ENCODE measurements at regions not wholly inside any gene's neighbourhood (a gene's known extent, or its start where the extent isn't known, plus 50 kb on each side); places are given as distances from the start of the nearest gene placed in this dataset.

DNA sequence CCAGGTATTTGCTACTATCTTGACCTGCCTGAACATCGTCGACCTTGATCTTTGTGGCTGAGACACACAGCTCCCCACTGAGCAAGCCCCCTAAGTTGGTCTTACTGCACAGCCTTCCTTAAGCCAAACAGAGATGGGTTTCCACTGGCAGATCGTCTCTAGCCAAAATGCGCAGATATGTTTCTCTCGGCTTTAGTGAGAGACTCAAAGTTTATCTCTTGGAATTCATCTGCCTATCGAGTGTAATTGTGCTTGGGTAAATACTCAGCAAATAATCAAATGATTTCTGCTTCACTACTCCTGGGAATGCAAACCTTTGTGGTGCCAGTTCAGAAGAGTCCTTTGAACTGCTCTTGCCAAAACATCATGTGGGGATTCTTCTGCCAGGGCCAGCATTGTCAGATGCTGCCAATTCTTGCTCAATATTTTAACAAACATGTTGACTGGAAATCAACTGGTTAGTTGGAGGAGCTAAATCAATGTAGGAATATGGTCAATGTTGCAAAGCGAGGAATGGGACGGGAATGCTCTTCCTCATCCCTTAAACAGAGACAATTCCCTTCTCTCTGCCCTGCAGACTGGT lies 141.2 kb upstream of the SLC28A3 start:
- no peaks in the 10 kb centered on the region for H3K4me1 ChIP-seq (ENCODE audit: control insufficient read depth in 1 of 2, extremely low read depth in 1 of 2, insufficient read depth in 2 of 2, low read length in 2 of 2)
- ChIA-PET CTCF (no interaction called here), POLR2A (no interaction called here)
- no peaks in the 10 kb centered on the region for H3K4me1 Mint-ChIP-seq
- no peak overlapping the region for H3K27ac Mint-ChIP-seq
- no peak overlapping the region for H3K27ac ChIP-seq (ENCODE audit: low read length)
- H3K27me3 ChIP-seq (replicated peaks in 1 of 2; ENCODE audit: control insufficient read depth in 2 of 2, extremely low read depth in 1 of 2, insufficient read depth in 2 of 2, low read length in 1 of 2): no peaks in the 10 kb centered on the region
- ATAC-seq (replicated peaks in 1 of 4): no peak
- no peaks in the 10 kb centered on the region for H3K36me3 Mint-ChIP-seq
- peaks cover 0 to 2% of the 10 kb centered on the region in 2 donors for H3K27me3 Mint-ChIP-seq
- peaks cover 0 to 4% (median 4%) of the 10 kb centered on the region in 3 donors for H3K9me3 Mint-ChIP-seq
- H3K4me3 Mint-ChIP-seq: no peak overlapping the region
- DNase-seq: no peak
- WGBS (ENCODE audit: insufficient coverage): 82% methylated on average over 4 of the region's 8 CpGs
- no peaks in the 10 kb centered on the region for H3K9me3 ChIP-seq
- no peak overlapping the region for H3K4me3 ChIP-seq (ENCODE audit: control insufficient read depth in 1 of 2, extremely low read depth in 1 of 2, low read length in 1 of 2)
- no peaks in the 10 kb centered on the region for H3K36me3 ChIP-seq (ENCODE audit: control insufficient read depth in 2 of 2, extremely low read depth in 1 of 2, insufficient read depth in 1 of 2, low read length in 1 of 2)

DNA sequence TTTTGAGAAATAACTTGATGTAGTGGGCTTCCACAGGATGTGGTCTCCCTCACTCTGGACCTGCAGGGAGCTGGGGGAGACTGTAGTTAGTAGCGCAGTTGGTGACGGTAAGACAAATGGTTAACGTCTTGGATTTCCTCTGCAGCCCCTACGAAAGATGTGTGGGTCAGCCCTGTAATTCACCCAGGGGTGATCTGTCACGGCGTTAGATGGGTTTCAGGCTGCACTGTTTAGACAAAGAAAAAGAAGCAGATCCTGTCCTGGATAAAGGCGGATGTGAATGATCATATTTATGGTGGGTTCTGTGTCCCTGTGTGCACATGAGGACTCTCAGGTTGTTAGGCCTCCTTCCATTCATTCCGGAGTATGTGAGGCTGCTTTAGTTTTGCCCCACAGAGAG lies 142.0 kb upstream of the SLC28A3 start:
- peaks cover 0 to 4% of the 10 kb centered on the region in 2 donors for H3K27me3 Mint-ChIP-seq
- CTCF ChIA-PET: no interaction called here
- H3K4me3 Mint-ChIP-seq: no peak overlapping the region
- H3K9me3 ChIP-seq: no peaks in the 10 kb centered on the region
- no peaks in the 10 kb centered on the region for H3K4me1 ChIP-seq (ENCODE audit: control insufficient read depth in 1 of 2, extremely low read depth in 1 of 2, insufficient read depth in 2 of 2, low read length in 2 of 2)
- H3K27me3 ChIP-seq (replicated peaks in 1 of 2; ENCODE audit: control insufficient read depth in 2 of 2, extremely low read depth in 1 of 2, insufficient read depth in 2 of 2, low read length in 1 of 2): no peaks in the 10 kb centered on the region
- ATAC-seq (replicated peaks in 1 of 4) (no peak), DNase-seq (no peak)
- peaks cover 0 to 2% (median 0%) of the 10 kb centered on the region in 3 donors for H3K9me3 Mint-ChIP-seq
- no peaks in the 10 kb centered on the region for H3K36me3 Mint-ChIP-seq
- POLR2A ChIA-PET: no interaction called here
- 85% methylated on average over 7 of the region's 8 CpGs for WGBS (ENCODE audit: insufficient coverage)
- H3K27ac Mint-ChIP-seq: no peak overlapping the region
- H3K27ac ChIP-seq (ENCODE audit: low read length): no peak overlapping the region
- no peaks in the 10 kb centered on the region for H3K36me3 ChIP-seq (ENCODE audit: control insufficient read depth in 2 of 2, extremely low read depth in 1 of 2, insufficient read depth in 1 of 2, low read length in 1 of 2)
- H3K4me1 Mint-ChIP-seq: no peaks in the 10 kb centered on the region
- no peak overlapping the region for H3K4me3 ChIP-seq (ENCODE audit: control insufficient read depth in 1 of 2, extremely low read depth in 1 of 2, low read length in 1 of 2)

DNA sequence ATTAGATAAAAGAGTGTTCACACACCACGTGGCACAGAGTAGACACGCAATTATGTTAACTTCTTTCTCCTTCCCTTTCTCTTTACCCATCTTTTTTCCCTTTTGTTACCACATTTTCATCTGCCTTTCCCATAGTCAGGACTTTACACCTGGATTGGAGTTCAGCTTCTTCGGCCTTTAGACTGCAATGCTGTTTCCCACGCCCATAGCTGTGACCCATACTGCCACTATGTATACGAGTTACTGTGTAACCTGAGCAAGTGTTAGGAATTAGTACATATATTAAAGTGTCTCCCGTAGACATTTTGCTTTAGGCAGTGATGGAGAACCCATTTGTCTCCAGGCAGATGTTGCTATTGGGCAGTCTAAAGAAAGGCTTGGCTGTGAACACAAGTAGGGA lies 143.6 kb upstream of the SLC28A3 start:
- WGBS (ENCODE audit: insufficient coverage): 95% methylated on average over 4 of the region's 6 CpGs
- ChIA-PET CTCF (no interaction called here), POLR2A (no interaction called here)
- Histone ChIP-seq H3K4me3 (ENCODE audit: control insufficient read depth in 1 of 2, extremely low read depth in 1 of 2, low read length in 1 of 2) (no peak overlapping the region), H3K27me3 (replicated peaks in 1 of 2; ENCODE audit: control insufficient read depth in 2 of 2, extremely low read depth in 1 of 2, insufficient read depth in 2 of 2, low read length in 1 of 2) (no peaks in the 10 kb centered on the region), H3K4me1 (ENCODE audit: control insufficient read depth in 1 of 2, extremely low read depth in 1 of 2, insufficient read depth in 2 of 2, low read length in 2 of 2) (no peaks in the 10 kb centered on the region), H3K36me3 (ENCODE audit: control insufficient read depth in 2 of 2, extremely low read depth in 1 of 2, insufficient read depth in 1 of 2, low read length in 1 of 2) (no peaks in the 10 kb centered on the region), H3K9me3 (no peaks in the 10 kb centered on the region), H3K27ac (ENCODE audit: low read length) (no peak overlapping the region)
- H3K36me3 Mint-ChIP-seq: no peaks in the 10 kb centered on the region
- no peak overlapping the region for H3K27ac Mint-ChIP-seq
- no peaks in the 10 kb centered on the region for H3K4me1 Mint-ChIP-seq
- H3K4me3 Mint-ChIP-seq: no peak overlapping the region
- H3K9me3 Mint-ChIP-seq: peaks cover 0 to 4% (median 0%) of the 10 kb centered on the region in 3 donors
- peaks cover 0 to 8% of the 10 kb centered on the region in 2 donors for H3K27me3 Mint-ChIP-seq
- ATAC-seq (replicated peaks in 1 of 4): no peak
- DNase-seq: no peak

DNA sequence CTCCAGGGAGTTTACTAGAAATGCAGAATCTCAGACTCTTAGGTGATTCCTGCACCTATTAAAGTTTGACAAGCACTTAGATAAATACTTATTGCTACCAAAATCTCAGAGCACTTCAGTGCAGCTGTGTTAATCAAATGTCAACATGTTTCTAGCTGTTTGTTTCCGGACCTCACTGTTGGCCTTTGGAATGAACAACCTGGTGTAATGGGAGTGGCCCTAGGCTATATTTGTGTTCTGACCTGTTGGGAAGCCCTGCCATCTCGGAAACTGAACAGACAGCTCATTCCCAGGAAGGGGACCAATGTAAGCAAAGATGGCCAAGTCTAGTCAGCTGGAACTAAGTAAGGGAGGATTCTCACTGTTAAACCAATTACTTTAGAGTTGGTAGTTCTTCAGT lies 145.0 kb upstream of the SLC28A3 start:
- Histone ChIP-seq H3K36me3 (ENCODE audit: control insufficient read depth in 2 of 2, extremely low read depth in 1 of 2, insufficient read depth in 1 of 2, low read length in 1 of 2) (no peaks in the 10 kb centered on the region), H3K27me3 (replicated peaks in 1 of 2; ENCODE audit: control insufficient read depth in 2 of 2, extremely low read depth in 1 of 2, insufficient read depth in 2 of 2, low read length in 1 of 2) (no peaks in the 10 kb centered on the region), H3K27ac (ENCODE audit: low read length) (no peak overlapping the region), H3K4me3 (ENCODE audit: control insufficient read depth in 1 of 2, extremely low read depth in 1 of 2, low read length in 1 of 2) (no peak overlapping the region), H3K9me3 (no peaks in the 10 kb centered on the region), H3K4me1 (ENCODE audit: control insufficient read depth in 1 of 2, extremely low read depth in 1 of 2, insufficient read depth in 2 of 2, low read length in 2 of 2) (no peaks in the 10 kb centered on the region)
- ATAC-seq (replicated peaks in 1 of 4) (no peak), DNase-seq (no peak)
- ChIA-PET POLR2A (no interaction called here), CTCF (no interaction called here)
- 57% methylated on average over 2 of the region's 2 CpGs for WGBS (ENCODE audit: insufficient coverage)
- H3K27ac Mint-ChIP-seq: no peak overlapping the region
- peaks cover 0 to 11% of the 10 kb centered on the region in 2 donors for H3K27me3 Mint-ChIP-seq
- H3K4me3 Mint-ChIP-seq: no peak overlapping the region
- H3K4me1 Mint-ChIP-seq: no peaks in the 10 kb centered on the region
- H3K9me3 Mint-ChIP-seq: peaks cover 0 to 7% (median 0%) of the 10 kb centered on the region in 3 donors
- no peaks in the 10 kb centered on the region for H3K36me3 Mint-ChIP-seq

DNA sequence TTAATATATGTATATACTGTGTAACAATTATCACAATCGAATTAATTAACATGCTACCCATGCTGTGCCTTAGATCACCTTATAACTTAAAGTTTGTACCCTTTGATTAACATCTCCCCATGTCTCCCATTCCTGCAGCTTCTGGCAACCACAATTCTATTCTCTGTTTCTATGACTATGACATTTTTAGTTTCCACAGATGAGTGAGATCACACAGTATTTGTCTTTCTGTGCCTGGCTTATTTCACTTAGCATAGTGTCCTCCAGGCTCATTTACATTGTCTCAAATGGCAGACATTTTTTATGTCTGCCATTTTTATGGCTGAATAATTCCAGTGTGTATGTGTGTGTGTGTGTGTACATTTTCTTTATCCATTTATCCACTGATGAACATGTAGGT lies 146.1 kb upstream of the SLC28A3 start:
- Histone ChIP-seq H3K27me3 (replicated peaks in 1 of 2; ENCODE audit: control insufficient read depth in 2 of 2, extremely low read depth in 1 of 2, insufficient read depth in 2 of 2, low read length in 1 of 2) (no peaks in the 10 kb centered on the region), H3K9me3 (no peaks in the 10 kb centered on the region), H3K27ac (ENCODE audit: low read length) (no peak overlapping the region), H3K4me1 (ENCODE audit: control insufficient read depth in 1 of 2, extremely low read depth in 1 of 2, insufficient read depth in 2 of 2, low read length in 2 of 2) (no peaks in the 10 kb centered on the region), H3K4me3 (ENCODE audit: control insufficient read depth in 1 of 2, extremely low read depth in 1 of 2, low read length in 1 of 2) (no peak overlapping the region), H3K36me3 (ENCODE audit: control insufficient read depth in 2 of 2, extremely low read depth in 1 of 2, insufficient read depth in 1 of 2, low read length in 1 of 2) (no peaks in the 10 kb centered on the region)
- Mint-ChIP-seq H3K4me1 (no peaks in the 10 kb centered on the region), H3K9me3 (peaks cover 0 to 7% (median 0%) of the 10 kb centered on the region in 3 donors), H3K36me3 (no peaks in the 10 kb centered on the region), H3K4me3 (no peak overlapping the region), H3K27ac (no peak overlapping the region), H3K27me3 (peaks cover 0 to 14% of the 10 kb centered on the region in 2 donors)
- ATAC-seq (replicated peaks in 1 of 4) (no peak), DNase-seq (no peak)
- WGBS (ENCODE audit: insufficient coverage): 50% methylated on average over 1 of the region's 1 CpG
- POLR2A ChIA-PET: no interaction called here
- CTCF ChIA-PET: no interaction called here

DNA sequence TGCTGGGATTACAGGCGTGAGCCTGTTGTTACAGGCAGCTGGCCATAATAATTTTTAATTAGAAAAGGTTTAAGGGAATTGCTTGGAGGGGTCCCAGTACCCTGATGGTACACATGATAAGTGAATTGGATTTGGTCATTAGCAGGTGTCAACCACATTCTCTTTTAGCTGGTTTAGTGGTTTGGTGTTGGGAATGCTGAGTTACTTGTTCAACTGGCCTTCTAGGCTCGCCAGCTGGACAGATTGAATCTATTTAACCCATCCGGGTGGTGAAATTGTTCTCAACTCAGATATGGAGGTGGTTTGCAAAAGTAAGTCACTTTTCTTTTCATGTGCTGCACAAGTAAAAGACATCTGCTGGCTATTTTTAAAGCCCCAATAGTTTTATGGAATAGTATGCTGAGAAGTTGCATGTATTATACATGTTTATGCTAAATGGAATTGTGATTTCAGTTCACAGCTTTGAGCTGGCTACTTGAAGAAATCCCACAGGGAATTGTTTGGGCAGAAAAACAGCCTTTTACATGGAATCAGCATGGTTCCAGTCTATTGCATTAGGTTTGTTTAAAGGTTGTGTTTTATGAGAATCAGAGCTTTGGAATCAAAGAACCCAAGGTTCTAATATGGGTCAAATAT lies 149.8 kb upstream of the SLC28A3 start:
- no peaks in the 10 kb centered on the region for H3K36me3 ChIP-seq (ENCODE audit: control insufficient read depth in 2 of 2, extremely low read depth in 1 of 2, insufficient read depth in 1 of 2, low read length in 1 of 2)
- DNase-seq: no peak
- no peak for ATAC-seq (replicated peaks in 1 of 4)
- no peak overlapping the region for H3K27ac ChIP-seq (ENCODE audit: low read length)
- 33% methylated on average over 1 of the region's 3 CpGs for WGBS (ENCODE audit: insufficient coverage)
- Mint-ChIP-seq H3K9me3 (peaks cover 0 to 7% (median 0%) of the 10 kb centered on the region in 3 donors), H3K27me3 (peaks cover 2 to 19% of the 10 kb centered on the region in 2 donors), H3K27ac (no peak overlapping the region), H3K36me3 (no peaks in the 10 kb centered on the region), H3K4me3 (no peak overlapping the region), H3K4me1 (no peaks in the 10 kb centered on the region)
- no peaks in the 10 kb centered on the region for H3K4me1 ChIP-seq (ENCODE audit: control insufficient read depth in 1 of 2, extremely low read depth in 1 of 2, insufficient read depth in 2 of 2, low read length in 2 of 2)
- ChIA-PET CTCF (no interaction called here), POLR2A (no interaction called here)
- no peaks in the 10 kb centered on the region for H3K9me3 ChIP-seq
- no peak overlapping the region for H3K4me3 ChIP-seq (ENCODE audit: control insufficient read depth in 1 of 2, extremely low read depth in 1 of 2, low read length in 1 of 2)
- H3K27me3 ChIP-seq (replicated peaks in 1 of 2; ENCODE audit: control insufficient read depth in 2 of 2, extremely low read depth in 1 of 2, insufficient read depth in 2 of 2, low read length in 1 of 2): no peaks in the 10 kb centered on the region
